Stimulated activated naive CD8-positive, alpha-beta T cell treated with anti-CD3 and anti-CD28 coated beads, Interleukin-15, amount 100 ng/mL, for 72 hours (primary cell): ENCODE measurements at regions not wholly inside any gene's neighbourhood (a gene's known extent, or its start where the extent isn't known, plus 50 kb on each side); places are given as distances from the start of the nearest gene placed in this dataset.
"Not testable (repeated sequence)": the region's sequence is repeated elsewhere in the genome, so short reads cannot be mapped to it uniquely, and the experiment has no call there.

ENCODE experiments used
- ATAC-seq: fragments of 150-1000 bp; cut with Tn5 transposase; 2 replicates; pipeline ENCODE4 v1.10.0; 2021; ENCODE audit warnings: mild to moderate bottlenecking, moderate library complexity
- DNase-seq, 2 donors: peaks; one replicate each; pipeline ENCODE4 v3.0.0; 2021 to 2022
- H3K27ac Mint-ChIP-seq, 2 donors: one replicate each; pipeline ENCODE4 v1.8.0; 2022; ENCODE audit warnings: mild to moderate bottlenecking in 2 of 2, mixed read lengths in 2 of 2, moderate library complexity in 2 of 2
- H3K27me3 Mint-ChIP-seq: one replicate; pipeline ENCODE4 v1.8.0; 2022; ENCODE audit warnings: mixed read lengths
- H3K4me1 Mint-ChIP-seq: one replicate; pipeline ENCODE4 v1.8.0; 2022; ENCODE audit warnings: mild to moderate bottlenecking, mixed read lengths
- H3K4me3 Mint-ChIP-seq, 2 donors: one replicate each; pipeline ENCODE4 v1.8.0; 2022; ENCODE audit warnings: mild to moderate bottlenecking in 2 of 2, mixed read lengths in 2 of 2, moderate library complexity in 1 of 2
- H3K9me3 Mint-ChIP-seq, 2 donors: one replicate each; pipeline ENCODE4 v1.8.0; 2022; ENCODE audit warnings: mixed read lengths in 2 of 2

- peaks cover 86% of the 10 kb centered on the region for H3K4me1 Mint-ChIP-seq
- DNase-seq = peak in 1 of 2 donors; percentile 31
Observed at GRCh38 chr2:234373060-234373459, 123.8 kb downstream of the ARL4C start.

DNA sequence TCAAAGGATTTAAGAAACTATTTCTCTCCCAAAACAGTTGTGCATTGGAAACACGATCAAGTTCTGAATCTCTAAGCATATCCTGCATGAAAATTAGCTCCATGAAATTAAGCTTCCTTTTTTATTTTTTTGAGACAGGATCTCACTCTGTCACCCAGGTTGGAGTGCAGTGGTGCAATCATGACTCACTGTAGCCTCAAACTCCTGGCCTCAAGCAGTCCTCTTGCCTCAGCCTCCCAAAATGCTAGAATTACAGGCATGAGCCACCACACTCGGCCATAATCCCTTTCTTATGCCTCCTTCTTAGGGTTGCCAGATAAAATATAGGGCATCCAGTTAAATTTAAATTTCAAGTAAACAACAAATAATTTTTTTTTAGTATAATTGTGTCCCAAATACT is 124.4 kb downstream of the ARL4C start:
- peak in 1 of 2 donors; percentile 18 for DNase-seq
- Mint-ChIP-seq H3K9me3 (no peaks in the 10 kb centered on the region), H3K27me3 (no peaks in the 10 kb centered on the region), H3K4me3 (peak overlapping the region; percentile 65 to 84), H3K4me1 (peaks cover 86% of the 10 kb centered on the region), H3K27ac (peak overlapping the region in 1 of 2 donors; percentile 98)
- ATAC-seq = no peak

More at GRCh38 chr2:234373060-234373459, 123.8 kb downstream of the ARL4C start:
- Mint-ChIP-seq H3K9me3 (no peaks in the 10 kb centered on the region), H3K27me3 (no peaks in the 10 kb centered on the region), H3K27ac (peak overlapping the region; percentile 92 to 98), H3K4me3 (peak overlapping the region; percentile 65 to 84)
- peak; percentile 67 for ATAC-seq

DNA sequence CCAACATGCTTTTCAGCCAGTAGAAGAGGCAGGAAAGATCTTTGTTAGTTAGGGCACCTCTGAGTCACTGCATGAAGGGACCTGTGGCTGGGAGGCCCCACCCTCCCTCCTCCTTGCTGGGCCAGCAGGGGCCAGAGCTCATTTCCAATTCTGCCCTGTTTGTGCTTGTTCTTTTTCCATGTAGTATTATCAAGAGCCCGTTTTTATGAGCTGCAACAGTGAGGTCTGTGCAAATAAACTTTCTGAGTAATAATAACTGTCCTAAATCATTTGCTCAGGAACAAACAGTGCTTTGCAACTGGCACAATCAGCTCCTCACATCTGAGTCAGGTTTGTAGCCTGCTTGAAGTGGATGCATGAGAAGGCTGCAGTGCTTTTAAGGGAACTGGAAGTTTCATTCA is 128.0 kb downstream of the ARL4C start:
- Mint-ChIP-seq H3K4me1 (peaks cover 75% of the 10 kb centered on the region), H3K27ac (peak overlapping the region in 1 of 2 donors; percentile 47), H3K9me3 (no peaks in the 10 kb centered on the region), H3K27me3 (no peaks in the 10 kb centered on the region), H3K4me3 (peak overlapping the region in 1 of 2 donors; percentile 26)
- ATAC-seq (peak; percentile 84), DNase-seq (peak; percentile 25 to 33)

DNA sequence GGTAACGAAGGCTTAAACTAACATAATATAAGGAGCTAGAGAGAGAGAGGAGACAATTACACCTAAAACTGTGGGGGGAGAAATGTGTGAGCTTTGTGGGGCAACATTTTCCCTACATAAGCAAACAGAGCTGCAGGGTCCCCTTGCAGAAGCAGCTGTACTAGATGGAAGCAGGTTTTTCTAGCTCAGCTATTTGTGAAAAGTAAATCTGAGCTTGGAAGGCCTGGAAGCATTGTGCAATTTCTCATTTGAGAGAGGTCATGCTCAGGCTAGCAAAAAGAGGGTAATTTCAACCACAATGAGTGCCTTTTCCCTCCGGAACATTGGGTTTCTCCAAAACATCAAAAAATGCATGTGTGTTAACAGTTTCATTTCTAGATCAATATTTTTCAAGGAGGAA is 130.0 kb downstream of the ARL4C start:
- Mint-ChIP-seq H3K27ac (no peak overlapping the region), H3K4me3 (no peak overlapping the region), H3K27me3 (no peaks in the 10 kb centered on the region), H3K4me1 (peaks cover 56% of the 10 kb centered on the region), H3K9me3 (no peaks in the 10 kb centered on the region)
- DNase-seq = no peak
- no peak for ATAC-seq

GRCh38 chr2:234364661-234365060 is 132.2 kb downstream of the ARL4C start:
- Mint-ChIP-seq H3K9me3 (no peaks in the 10 kb centered on the region), H3K27me3 (no peaks in the 10 kb centered on the region), H3K27ac (no peak overlapping the region), H3K4me1 (peaks cover 41% of the 10 kb centered on the region), H3K4me3 (no peak overlapping the region)
- DNase-seq = no peak
- ATAC-seq = no peak

- H3K4me3 Mint-ChIP-seq = no peak overlapping the region
- peaks cover 6 to 7% of the 10 kb centered on the region in 2 donors for H3K9me3 Mint-ChIP-seq
- H3K27me3 Mint-ChIP-seq = no peaks in the 10 kb centered on the region
- peaks cover 32% of the 10 kb centered on the region for H3K4me1 Mint-ChIP-seq
- no peak overlapping the region for H3K27ac Mint-ChIP-seq
- DNase-seq (no peak), ATAC-seq (no peak)
Observed at GRCh38 chr2:234363647-234364294, 133.1 kb downstream of the ARL4C start.

DNA sequence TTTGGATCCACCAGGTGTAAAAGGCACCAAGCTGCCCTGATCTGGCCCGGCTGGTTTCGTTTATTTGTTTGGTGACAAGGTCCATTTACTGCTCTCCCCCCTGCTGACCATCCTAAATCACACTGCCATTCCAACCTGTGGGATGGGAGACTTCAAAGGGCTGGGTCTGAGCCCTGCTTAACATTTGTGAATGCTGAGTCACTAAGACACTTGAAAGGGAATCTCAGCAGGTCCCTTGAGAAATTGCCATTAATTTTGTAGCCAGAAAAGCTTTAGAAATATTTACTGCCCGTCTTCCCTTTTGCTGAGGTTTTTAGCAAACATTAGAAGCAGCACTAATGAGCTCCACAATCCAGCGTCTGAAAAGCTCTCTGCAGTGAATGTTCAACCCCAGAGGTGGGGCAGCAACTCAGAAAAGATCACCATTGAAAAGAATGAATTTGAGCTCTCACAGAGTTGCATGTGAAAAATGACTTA is 133.8 kb downstream of the ARL4C start:
- no peak for DNase-seq
- H3K4me1 Mint-ChIP-seq = peaks cover 25% of the 10 kb centered on the region
- H3K4me3 Mint-ChIP-seq = no peak overlapping the region
- peaks cover 12 to 14% of the 10 kb centered on the region in 2 donors for H3K9me3 Mint-ChIP-seq
- H3K27me3 Mint-ChIP-seq = no peaks in the 10 kb centered on the region
- ATAC-seq = no peak
- no peak overlapping the region for H3K27ac Mint-ChIP-seq

DNA sequence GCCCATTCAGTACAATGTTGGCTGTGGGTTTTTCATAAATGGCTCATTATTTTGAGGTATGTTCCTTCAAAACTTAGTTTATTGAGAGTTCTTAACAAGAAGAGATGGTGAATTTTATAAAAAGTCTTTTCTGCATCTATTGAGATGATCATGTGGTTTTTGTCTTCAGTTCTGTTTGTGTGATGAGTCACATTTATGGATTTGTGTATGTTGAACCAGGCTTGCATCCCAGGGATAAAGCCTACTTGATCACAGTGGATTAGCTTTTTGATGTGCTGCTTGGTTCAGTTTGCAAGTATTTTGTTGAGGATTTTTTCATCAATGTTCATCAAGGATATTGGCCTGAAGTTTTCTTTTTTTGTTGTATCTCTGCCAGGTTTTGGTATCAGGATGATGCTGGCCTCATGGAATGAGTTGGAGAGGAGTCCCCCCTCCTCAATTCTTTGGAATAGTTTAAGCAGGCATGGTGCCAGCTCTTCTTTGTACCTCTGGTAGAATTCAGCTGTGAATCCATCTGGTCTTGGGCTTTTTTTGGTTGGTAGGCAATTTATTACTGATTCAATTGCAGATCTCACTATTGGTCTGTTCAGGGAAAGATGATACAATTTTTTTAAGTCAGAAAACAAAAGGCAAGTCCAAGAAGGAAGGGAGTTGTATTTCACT is 136.4 kb downstream of the ARL4C start:
- not testable (repeated sequence) for H3K4me3 Mint-ChIP-seq, H3K27me3 Mint-ChIP-seq, DNase-seq, ATAC-seq, H3K27ac Mint-ChIP-seq
- H3K4me1 Mint-ChIP-seq = peaks cover 16% of the 10 kb centered on the region
- peaks cover 12 to 14% of the 10 kb centered on the region in 2 donors for H3K9me3 Mint-ChIP-seq

DNA sequence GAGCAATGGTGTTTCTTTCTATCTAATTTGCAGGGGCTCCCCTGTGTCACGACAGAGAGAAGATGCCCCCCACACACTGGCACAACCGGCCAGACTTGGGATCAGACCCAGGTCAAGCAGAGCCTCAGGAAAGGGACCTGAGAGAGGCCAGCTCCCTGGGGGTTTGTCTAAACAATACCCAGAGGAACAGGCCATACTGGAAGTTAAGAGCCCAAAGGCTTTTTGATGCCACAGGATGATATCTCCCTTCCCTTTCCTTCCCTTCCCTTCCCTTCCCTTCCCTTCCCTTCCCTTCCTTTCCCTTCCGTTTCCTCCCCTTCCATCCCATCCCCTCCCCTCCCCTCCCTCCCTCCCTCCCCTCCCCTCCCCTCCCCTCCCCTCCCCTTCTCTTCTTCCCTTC is 139.2 kb downstream of the ARL4C start:
- no peak overlapping the region for H3K4me3 Mint-ChIP-seq
- H3K27me3 Mint-ChIP-seq = no peaks in the 10 kb centered on the region
- ATAC-seq (no peak), DNase-seq (no peak)
- no peak overlapping the region for H3K27ac Mint-ChIP-seq
- peaks cover 23% of the 10 kb centered on the region for H3K4me1 Mint-ChIP-seq
- H3K9me3 Mint-ChIP-seq = peaks cover 19 to 23% of the 10 kb centered on the region in 2 donors

DNA sequence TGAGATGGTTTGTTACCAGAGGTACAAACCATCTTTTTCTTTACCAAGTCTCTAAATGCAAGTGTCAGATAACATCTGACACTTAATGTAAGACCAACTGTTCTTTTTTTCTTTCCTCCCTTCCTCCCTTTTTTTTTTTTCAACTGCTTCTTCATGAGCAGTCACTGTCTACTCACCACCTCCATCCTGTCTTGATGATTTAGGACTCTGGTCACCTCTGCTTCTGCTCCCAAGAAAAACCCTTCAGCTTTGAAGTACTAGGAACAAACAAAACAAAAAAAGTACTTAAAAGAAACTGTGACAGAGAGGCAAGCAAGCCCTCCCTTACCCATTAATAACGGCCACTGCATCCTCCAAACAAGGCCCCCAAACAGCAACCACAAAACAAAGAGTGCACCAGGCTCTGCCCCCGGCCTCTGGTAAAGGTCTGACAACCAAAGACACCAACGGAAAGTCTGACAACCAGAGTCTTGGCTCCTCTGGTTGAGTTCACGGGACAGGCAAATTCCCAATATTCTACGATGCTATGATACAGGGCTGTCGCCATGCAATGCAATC is 141.0 kb downstream of the ARL4C start:
- DNase-seq (no peak), ATAC-seq (no peak)
- peaks cover 25 to 29% of the 10 kb centered on the region in 2 donors for H3K9me3 Mint-ChIP-seq
- no peak overlapping the region for H3K27ac Mint-ChIP-seq
- no peaks in the 10 kb centered on the region for H3K27me3 Mint-ChIP-seq
- H3K4me3 Mint-ChIP-seq = no peak overlapping the region
- H3K4me1 Mint-ChIP-seq = peaks cover 23% of the 10 kb centered on the region

GRCh38 chr2:234355021-234355720 is 141.7 kb downstream of the ARL4C start:
- DNase-seq (no peak), ATAC-seq (no peak)
- Mint-ChIP-seq H3K27me3 (no peaks in the 10 kb centered on the region), H3K4me1 (peaks cover 17% of the 10 kb centered on the region), H3K4me3 (no peak overlapping the region), H3K27ac (no peak overlapping the region), H3K9me3 (peaks cover 25 to 29% of the 10 kb centered on the region in 2 donors)

- Mint-ChIP-seq H3K4me1 (peaks cover 22% of the 10 kb centered on the region), H3K9me3 (peaks cover 11 to 18% of the 10 kb centered on the region in 2 donors), H3K4me3 (no peak overlapping the region), H3K27me3 (no peaks in the 10 kb centered on the region), H3K27ac (no peak overlapping the region)
- no peak for DNase-seq
- ATAC-seq = no peak
Observed at GRCh38 chr2:234352270-234352669, 144.6 kb downstream of the ARL4C start.

GRCh38 chr2:234351866-234352265 is 145.0 kb downstream of the ARL4C start:
- not testable (repeated sequence) for H3K27ac Mint-ChIP-seq, ATAC-seq, H3K4me3 Mint-ChIP-seq, H3K27me3 Mint-ChIP-seq, DNase-seq
- H3K4me1 Mint-ChIP-seq = peaks cover 22% of the 10 kb centered on the region
- peaks cover 11 to 18% of the 10 kb centered on the region in 2 donors for H3K9me3 Mint-ChIP-seq

DNA sequence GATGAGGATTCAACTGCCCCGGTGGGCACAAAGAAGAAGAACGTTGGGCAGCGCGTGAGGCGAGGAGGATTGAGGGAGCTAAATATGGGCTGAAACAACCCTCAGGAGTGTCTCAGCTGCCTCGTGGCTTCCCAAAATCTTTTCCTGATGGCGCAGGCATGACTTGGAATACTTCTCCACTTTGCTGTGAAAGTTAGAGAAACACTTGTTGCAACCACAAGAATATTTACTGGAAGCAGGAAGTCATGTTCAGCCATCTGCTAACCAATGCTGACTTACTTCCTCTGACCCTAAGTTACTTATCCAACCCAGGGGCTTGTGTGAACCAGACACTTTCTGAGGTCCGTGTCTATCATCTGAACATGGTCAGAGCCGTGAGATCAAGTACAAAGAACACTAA is 148.8 kb downstream of the ARL4C start:
- Mint-ChIP-seq H3K9me3 (peaks cover 9 to 11% of the 10 kb centered on the region in 2 donors), H3K4me1 (peaks cover 19% of the 10 kb centered on the region), H3K4me3 (no peak overlapping the region), H3K27ac (no peak overlapping the region), H3K27me3 (no peaks in the 10 kb centered on the region)
- DNase-seq = no peak
- ATAC-seq = no peak

- H3K4me3 Mint-ChIP-seq = no peak overlapping the region
Observed at GRCh38 chr2:234345921-234346320, 151.0 kb downstream of the ARL4C start.

More at GRCh38 chr2:234345921-234346320, 151.0 kb downstream of the ARL4C start:
- Mint-ChIP-seq H3K27ac (peak overlapping the region in 1 of 2 donors; percentile 21), H3K4me1 (peaks cover 19% of the 10 kb centered on the region), H3K27me3 (no peaks in the 10 kb centered on the region), H3K9me3 (no peaks in the 10 kb centered on the region)
- DNase-seq (no peak), ATAC-seq (no peak)
